ENCODE measurements at regions not wholly inside any gene's neighbourhood (a gene's known extent, or its start where the extent isn't known, plus 50 kb on each side); places are given as distances from the start of the nearest gene placed in this dataset.

GRCh38 chr2:145625111-145625510, 1105.2 kb upstream of the ZEB2 start:
- DNase-seq (no peak), ATAC-seq (no peak)
- intact Hi-C loops (cut with micrococcal nuclease), result no loop called here

GRCh38 chr2:145623136-145623535, 1103.2 kb upstream of the ZEB2 start:
- DNase-seq (no peak), ATAC-seq (no peak)
- intact Hi-C loops (cut with micrococcal nuclease), result no loop called here

GRCh38 chr2:145622285-145622684, 1102.4 kb upstream of the ZEB2 start:
- intact Hi-C loops (cut with micrococcal nuclease), result no loop called here
- no peak for ATAC-seq
- no peak for DNase-seq

- ATAC-seq, result no peak
- no peak for DNase-seq
- intact Hi-C loops (cut with micrococcal nuclease), result no loop called here
These were observed 1098.0 kb upstream of the ZEB2 start for GRCh38 chr2:145617906-145618305.

GRCh38 chr2:145617420-145617819, 1097.5 kb upstream of the ZEB2 start:
- intact Hi-C loops (cut with micrococcal nuclease), result no loop called here
- no peak for ATAC-seq
- no peak for DNase-seq

- DNase-seq, result no peak
- intact Hi-C loops (cut with micrococcal nuclease), result no loop called here
These were observed 1095.7 kb upstream of the ZEB2 start for GRCh38 chr2:145615626-145616025.

GRCh38 chr2:145609951-145610350, 1090.0 kb upstream of the ZEB2 start:
- intact Hi-C loops (cut with micrococcal nuclease), result no loop called here
- DNase-seq, result no peak
- ATAC-seq, result no peak

More at GRCh38 chr2:145615626-145616025, 1095.7 kb upstream of the ZEB2 start:
- no peak for ATAC-seq

GRCh38 chr2:145601361-145601925, 1081.5 kb upstream of the ZEB2 start:
- DNase-seq, result no peak
- intact Hi-C loops (cut with micrococcal nuclease), result no loop called here
- no peak for ATAC-seq

- ATAC-seq (no peak), DNase-seq (no peak)
- intact Hi-C loops (cut with micrococcal nuclease), result no loop called here
These were observed 1080.9 kb upstream of the ZEB2 start for GRCh38 chr2:145600811-145601210.

- DNase-seq (no peak), ATAC-seq (no peak)
- intact Hi-C loops (cut with micrococcal nuclease), result no loop called here
These were observed 1079.8 kb upstream of the ZEB2 start for GRCh38 chr2:145599756-145600155.

- ATAC-seq, result no peak
- no peak for DNase-seq
- intact Hi-C loops (cut with micrococcal nuclease), result no loop called here
These were observed 1078.5 kb upstream of the ZEB2 start for GRCh38 chr2:145598434-145598833.

- no peak for DNase-seq
- ATAC-seq, result no peak
- intact Hi-C loops (cut with micrococcal nuclease), result no loop called here
These were observed 1077.9 kb upstream of the ZEB2 start for GRCh38 chr2:145597809-145598208.

GRCh38 chr2:145597006-145597405, 1077.1 kb upstream of the ZEB2 start:
- intact Hi-C loops (cut with micrococcal nuclease), result no loop called here
- ATAC-seq (no peak), DNase-seq (no peak)

- no peak for DNase-seq
- ATAC-seq, result no peak
- intact Hi-C loops (cut with micrococcal nuclease), result no loop called here
These were observed 1076.5 kb upstream of the ZEB2 start for GRCh38 chr2:145596416-145596815.

GRCh38 chr2:145595296-145595695, 1075.4 kb upstream of the ZEB2 start:
- intact Hi-C loops (cut with micrococcal nuclease), result no loop called here
- DNase-seq (no peak), ATAC-seq (no peak)

- ATAC-seq (no peak), DNase-seq (no peak)
- intact Hi-C loops (cut with micrococcal nuclease), result no loop called here
These were observed 1074.2 kb upstream of the ZEB2 start for GRCh38 chr2:145593991-145594614.

GRCh38 chr2:145593280-145593679, 1073.4 kb upstream of the ZEB2 start:
- intact Hi-C loops (cut with micrococcal nuclease), result no loop called here
- no peak for DNase-seq

GRCh38 chr2:145592361-145592760, 1072.4 kb upstream of the ZEB2 start:
- DNase-seq (no peak), ATAC-seq (no peak)
- intact Hi-C loops (cut with micrococcal nuclease), result no loop called here

More at GRCh38 chr2:145593280-145593679, 1073.4 kb upstream of the ZEB2 start:
- no peak for ATAC-seq

- ATAC-seq (no peak), DNase-seq (no peak)
- intact Hi-C loops (cut with micrococcal nuclease), result no loop called here
These were observed 1071.3 kb upstream of the ZEB2 start for GRCh38 chr2:145591109-145591809.

- ATAC-seq (no peak), DNase-seq (no peak)
- intact Hi-C loops (cut with micrococcal nuclease), result no loop called here
These were observed 1068.0 kb upstream of the ZEB2 start for GRCh38 chr2:145587922-145588321.

- intact Hi-C loops (cut with micrococcal nuclease), result no loop called here
- no peak for ATAC-seq
- no peak for DNase-seq
These were observed 1064.4 kb upstream of the ZEB2 start for GRCh38 chr2:145584353-145584752.

All from left ventricle myocardium superior (tissue), 1 donor.